Mesendoderm (in vitro differentiated cells): ENCODE measurements at regions not wholly inside any gene's neighbourhood (a gene's known extent, or its start where the extent isn't known, plus 50 kb on each side); places are given as distances from the start of the nearest gene placed in this dataset.

Source experiments
- DNase-seq: peaks from one replicate; pipeline ENCODE4 v3.0.0; 2013
- H2AK5ac ChIP-seq: 2 replicates; pipeline ENCODE4 v1.6.1; 2013; ENCODE audit warnings: low read length, inconsistent platforms
- H2BK120ac ChIP-seq: 2 replicates; pipeline ENCODE4 v1.6.1; 2013; ENCODE audit warnings: low read depth, mild to moderate bottlenecking, low read length, moderate library complexity, mixed read lengths
- H2BK15ac ChIP-seq: replicated peaks from 2 replicates; pipeline ENCODE4 v1.6.1; 2013; ENCODE audit warnings: low read depth, mild to moderate bottlenecking, moderate library complexity
- H2BK5ac ChIP-seq: 2 replicates; pipeline ENCODE4 v1.6.1; 2013; ENCODE audit warnings: low read length, inconsistent platforms
- H3K18ac ChIP-seq: 2 replicates; pipeline ENCODE4 v1.6.1; 2013; ENCODE audit warnings: mild to moderate bottlenecking, low read length, mixed read lengths
- H3K23ac ChIP-seq: one replicate; pipeline ENCODE4 v1.6.1; 2013; ENCODE audit warnings: low read length
- H3K27ac ChIP-seq: 2 replicates; pipeline ENCODE4 v1.5.1; 2013; ENCODE audit warnings: low read depth, mild to moderate bottlenecking, inconsistent platforms, low read length, moderate library complexity
- H3K27me3 ChIP-seq: 2 replicates; pipeline ENCODE4 v1.6.1; 2013; ENCODE audit warnings: low read length, control low read depth, mild to moderate bottlenecking, inconsistent platforms; ENCODE audit not compliant: insufficient read depth, poor library complexity
- H3K36me3 ChIP-seq: 2 replicates; pipeline ENCODE4 v1.6.1; 2013; ENCODE audit warnings: low read length, inconsistent platforms; ENCODE audit not compliant: control insufficient read depth, insufficient read depth
- H3K4ac ChIP-seq: one replicate; pipeline ENCODE4 v1.6.1; 2013; ENCODE audit warnings: low read depth, mild to moderate bottlenecking, low read length, moderate library complexity
- H3K4me1 ChIP-seq: 2 replicates; pipeline ENCODE4 v1.6.1; 2013; ENCODE audit warnings: low read depth, low read length, inconsistent platforms; ENCODE audit not compliant: control insufficient read depth
- H3K4me2 ChIP-seq: 2 replicates; pipeline ENCODE4 v1.6.1; 2013; ENCODE audit warnings: low read length
- H3K4me3 ChIP-seq: 2 replicates; pipeline ENCODE4 v1.5.1; 2013; ENCODE audit warnings: mild to moderate bottlenecking, low read length
- H3K56ac ChIP-seq: one replicate; pipeline ENCODE4 v1.6.1; 2013; ENCODE audit warnings: low read length
- H3K79me1 ChIP-seq: 2 replicates; pipeline ENCODE4 v1.6.1; 2013; ENCODE audit warnings: low read length, inconsistent platforms
- H3K79me2 ChIP-seq: 2 replicates; pipeline ENCODE4 v1.6.1; 2013; ENCODE audit warnings: mild to moderate bottlenecking, low read length; ENCODE audit not compliant: control insufficient read depth, insufficient read depth
- H3K9ac ChIP-seq: 2 replicates; pipeline ENCODE4 v1.6.1; 2013; ENCODE audit warnings: low read length, inconsistent platforms
- H4K5ac ChIP-seq: one replicate; pipeline ENCODE4 v1.6.1; 2013; ENCODE audit warnings: low read length
- H4K8ac ChIP-seq: one replicate; pipeline ENCODE4 v1.6.1; 2013; ENCODE audit warnings: low read depth, mild to moderate bottlenecking, control low read depth, low read length, moderate library complexity
- WGBS: extraction: QIAGEN DNeasy Blood & Tissue Kit; methylation state at CpG from one replicate; pipeline ENCODE4 v1.1.7; 2013; ENCODE audit warnings: low lambda C conversion rate, missing lambda C conversion rate; ENCODE audit not compliant: insufficient coverage; ENCODE audit errors: extremely low coverage; 5-methylcytosine and 5-hydroxymethylcytosine counted together

- Histone ChIP-seq H2BK120ac (no peak overlapping the region), H2AK5ac (no peak overlapping the region), H3K23ac (no peak overlapping the region), H3K79me1 (no peaks in the 10 kb centered on the region), H4K8ac (no peak overlapping the region), H3K36me3 (no peaks in the 10 kb centered on the region), H3K4me2 (no peak overlapping the region), H3K9ac (no peak overlapping the region), H3K56ac (no peak overlapping the region), H3K27me3 (no peaks in the 10 kb centered on the region), H3K4ac (no peak overlapping the region), H2BK15ac (no peak overlapping the region), H3K4me3 (no peak overlapping the region), H3K4me1 (no peaks in the 10 kb centered on the region), H4K5ac (no peak overlapping the region), H3K27ac (no peak overlapping the region), H3K18ac (no peak overlapping the region), H2BK5ac (no peak overlapping the region), H3K79me2 (no peaks in the 10 kb centered on the region)
- WGBS, result no CpG with 5 or more reads among the region's 2 CpGs
- peak; percentile 31 for DNase-seq
These were observed 81.0 kb upstream of the LMCD1 start for GRCh38 chr3:8420612-8421011.

- no peak overlapping the region for H3K9ac ChIP-seq
- DNase-seq, result peak; percentile 57
- H3K4me3 ChIP-seq, result no peak overlapping the region
- no peak overlapping the region for H2AK5ac ChIP-seq
- no peak overlapping the region for H3K4ac ChIP-seq
- H3K79me1 ChIP-seq, result no peaks in the 10 kb centered on the region
- no peaks in the 10 kb centered on the region for H3K27me3 ChIP-seq
- no peak overlapping the region for H3K4me2 ChIP-seq
- no peak overlapping the region for H2BK5ac ChIP-seq
- H3K18ac ChIP-seq, result no peak overlapping the region
- no peak overlapping the region for H3K23ac ChIP-seq
- H2BK120ac ChIP-seq, result no peak overlapping the region
- H4K5ac ChIP-seq, result no peak overlapping the region
- no peak overlapping the region for H4K8ac ChIP-seq
- no peak overlapping the region for H2BK15ac ChIP-seq
- H3K4me1 ChIP-seq, result no peaks in the 10 kb centered on the region
- H3K56ac ChIP-seq, result no peak overlapping the region
- H3K27ac ChIP-seq, result no peak overlapping the region
- no peaks in the 10 kb centered on the region for H3K79me2 ChIP-seq
- no CpG with 5 or more reads among the region's 3 CpGs for WGBS
- H3K36me3 ChIP-seq, result no peaks in the 10 kb centered on the region
These were observed 80.4 kb upstream of the LMCD1 start for GRCh38 chr3:8421267-8421666.

- H3K4me2 ChIP-seq, result no peak overlapping the region
- no peak overlapping the region for H2BK5ac ChIP-seq
- H2AK5ac ChIP-seq, result no peak overlapping the region
- no peaks in the 10 kb centered on the region for H3K79me1 ChIP-seq
- H2BK15ac ChIP-seq, result no peak overlapping the region
- H3K27ac ChIP-seq, result no peak overlapping the region
- no peaks in the 10 kb centered on the region for H3K79me2 ChIP-seq
- H3K18ac ChIP-seq, result no peak overlapping the region
- H3K9ac ChIP-seq, result no peak overlapping the region
- DNase-seq, result no peak
- H3K36me3 ChIP-seq, result no peaks in the 10 kb centered on the region
- no peak overlapping the region for H3K56ac ChIP-seq
- no peak overlapping the region for H4K5ac ChIP-seq
- no peak overlapping the region for H3K4ac ChIP-seq
- no peaks in the 10 kb centered on the region for H3K4me1 ChIP-seq
- WGBS, result no CpG with 5 or more reads among the region's 4 CpGs
- H3K27me3 ChIP-seq, result no peaks in the 10 kb centered on the region
- H2BK120ac ChIP-seq, result no peak overlapping the region
- H4K8ac ChIP-seq, result no peak overlapping the region
- no peak overlapping the region for H3K23ac ChIP-seq
- no peak overlapping the region for H3K4me3 ChIP-seq
These were observed 79.9 kb upstream of the LMCD1 start for GRCh38 chr3:8421711-8422110.

- H4K8ac ChIP-seq, result no peak overlapping the region
- no peak overlapping the region for H2BK5ac ChIP-seq
- H3K36me3 ChIP-seq, result no peaks in the 10 kb centered on the region
- no peak overlapping the region for H2BK120ac ChIP-seq
- H3K9ac ChIP-seq, result no peak overlapping the region
- DNase-seq, result no peak
- no peak overlapping the region for H2AK5ac ChIP-seq
- no peaks in the 10 kb centered on the region for H3K4me1 ChIP-seq
- H3K18ac ChIP-seq, result no peak overlapping the region
- H3K27ac ChIP-seq, result no peak overlapping the region
- no peak overlapping the region for H3K23ac ChIP-seq
- no CpG with 5 or more reads among the region's 2 CpGs for WGBS
- H4K5ac ChIP-seq, result no peak overlapping the region
- H3K4me2 ChIP-seq, result no peak overlapping the region
- H3K79me2 ChIP-seq, result no peaks in the 10 kb centered on the region
- H3K4me3 ChIP-seq, result no peak overlapping the region
- H3K56ac ChIP-seq, result no peak overlapping the region
- no peak overlapping the region for H2BK15ac ChIP-seq
- H3K4ac ChIP-seq, result no peak overlapping the region
- H3K27me3 ChIP-seq, result no peaks in the 10 kb centered on the region
- H3K79me1 ChIP-seq, result no peaks in the 10 kb centered on the region
These were observed 78.3 kb upstream of the LMCD1 start for GRCh38 chr3:8423307-8423706.

GRCh38 chr3:8424281-8424680 is 77.3 kb upstream of the LMCD1 start:
- Histone ChIP-seq H3K4me2 (no peak overlapping the region), H2AK5ac (no peak overlapping the region)

GRCh38 chr3:8436661-8437287 is 64.8 kb upstream of the LMCD1 start:
- DNase-seq, result no peak
- Histone ChIP-seq H2AK5ac (no peak overlapping the region), H3K4ac (no peak overlapping the region), H3K4me3 (no peak overlapping the region), H3K4me2 (no peak overlapping the region), H3K56ac (no peak overlapping the region), H4K8ac (no peak overlapping the region), H3K27me3 (no peaks in the 10 kb centered on the region), H2BK5ac (no peak overlapping the region), H2BK120ac (no peak overlapping the region), H3K79me1 (no peaks in the 10 kb centered on the region), H3K23ac (no peak overlapping the region), H3K27ac (no peak overlapping the region), H3K36me3 (no peaks in the 10 kb centered on the region), H3K9ac (no peak overlapping the region), H4K5ac (no peak overlapping the region), H3K79me2 (no peaks in the 10 kb centered on the region), H3K18ac (no peak overlapping the region), H3K4me1 (no peaks in the 10 kb centered on the region), H2BK15ac (no peak overlapping the region)
- no CpG with 5 or more reads among the region's 8 CpGs for WGBS

More at GRCh38 chr3:8424281-8424680, 77.3 kb upstream of the LMCD1 start:
- Histone ChIP-seq H3K56ac (no peak overlapping the region), H3K18ac (no peak overlapping the region), H3K4me1 (no peaks in the 10 kb centered on the region), H3K79me2 (no peaks in the 10 kb centered on the region), H3K27ac (no peak overlapping the region), H2BK15ac (no peak overlapping the region), H3K36me3 (no peaks in the 10 kb centered on the region), H3K23ac (no peak overlapping the region), H3K9ac (no peak overlapping the region), H4K5ac (no peak overlapping the region), H3K27me3 (no peaks in the 10 kb centered on the region), H3K4me3 (no peak overlapping the region), H3K79me1 (no peaks in the 10 kb centered on the region), H4K8ac (no peak overlapping the region), H2BK5ac (no peak overlapping the region), H2BK120ac (no peak overlapping the region), H3K4ac (no peak overlapping the region)
- no CpG with 5 or more reads among the region's 3 CpGs for WGBS
- no peak for DNase-seq
